HG03439 (cell line): ENCODE measurements at regions not wholly inside any gene's neighbourhood (a gene's known extent, or its start where the extent isn't known, plus 50 kb on each side); places are given as distances from the start of the nearest gene placed in this dataset.

Experiments used
- ATAC-seq: cut with Tn5 transposase; IDR thresholded peaks from one replicate; pipeline ENCODE4 v1.9.1; 2021; ENCODE audit warnings: mild to moderate bottlenecking, moderate library complexity; ENCODE audit not compliant: unreplicated experiment

GRCh38 chr9:28289746-28290145 lies 716.5 kb upstream of the C9orf72 start:
- ATAC-seq, result no peak

GRCh38 chr9:28293369-28294090 lies 720.2 kb upstream of the C9orf72 start:
- ATAC-seq, result no peak

GRCh38 chr9:28301281-28301680 lies 728.0 kb upstream of the C9orf72 start:
- ATAC-seq, result no peak

- no peak for ATAC-seq
These were observed 744.5 kb upstream of the C9orf72 start for GRCh38 chr9:28317745-28318144.

GRCh38 chr9:28318515-28318914 lies 745.2 kb upstream of the C9orf72 start:
- no peak for ATAC-seq

GRCh38 chr9:28319981-28320380 lies 746.7 kb upstream of the C9orf72 start:
- no peak for ATAC-seq

GRCh38 chr9:28320616-28321015 lies 747.3 kb upstream of the C9orf72 start:
- no peak for ATAC-seq

- ATAC-seq, result no peak
These were observed 756.0 kb upstream of the C9orf72 start for GRCh38 chr9:28329323-28329722.

GRCh38 chr9:28332648-28333047 lies 759.4 kb upstream of the C9orf72 start:
- ATAC-seq, result no peak

- ATAC-seq, result no peak
These were observed 768.6 kb upstream of the C9orf72 start for GRCh38 chr9:28341913-28342312.

GRCh38 chr9:28342815-28343338 lies 769.6 kb upstream of the C9orf72 start:
- ATAC-seq, result no peak

- no peak for ATAC-seq
These were observed 789.9 kb upstream of the C9orf72 start for GRCh38 chr9:28363151-28363562.

GRCh38 chr9:28365020-28365640 lies 791.8 kb upstream of the C9orf72 start:
- no peak for ATAC-seq

GRCh38 chr9:28365728-28366127 lies 792.4 kb upstream of the C9orf72 start:
- no peak for ATAC-seq

GRCh38 chr9:28378231-28378630 lies 805.0 kb upstream of the C9orf72 start:
- ATAC-seq, result no peak

- ATAC-seq, result no peak
These were observed 805.8 kb upstream of the C9orf72 start for GRCh38 chr9:28379082-28379481.

GRCh38 chr9:28389411-28389810 lies 816.1 kb upstream of the C9orf72 start:
- no peak for ATAC-seq

GRCh38 chr9:28394774-28395173 lies 821.5 kb upstream of the C9orf72 start:
- no peak for ATAC-seq

- ATAC-seq, result no peak
These were observed 822.8 kb upstream of the C9orf72 start for GRCh38 chr9:28396058-28396457.

- no peak for ATAC-seq
These were observed 834.1 kb upstream of the C9orf72 start for GRCh38 chr9:28407351-28407750.

GRCh38 chr9:28409919-28410318 lies 836.6 kb upstream of the C9orf72 start:
- ATAC-seq, result no peak

- no peak for ATAC-seq
These were observed 837.1 kb upstream of the C9orf72 start for GRCh38 chr9:28410411-28410810.
